HCT116 (cell line): ENCODE measurements at regions not wholly inside any gene's neighbourhood (a gene's known extent, or its start where the extent isn't known, plus 50 kb on each side); places are given as distances from the start of the nearest gene placed in this dataset.

Experiments
- EGR1 ChIP-seq: IDR thresholded peaks from 2 replicates; pipeline ENCODE4 v1.6.1; 2012; ENCODE audit warnings: low read depth
- EZH2 ChIP-seq: fragments of 200-600 bp; sonication (generic); IDR thresholded peaks from 2 replicates; pipeline ENCODE4 v1.6.1; 2017; ENCODE audit warnings: antibody characterized with exemption, mixed run types
- EZH2phosphoT487 ChIP-seq: fragments of 200-600 bp; IDR thresholded peaks from 2 replicates; pipeline ENCODE4 v1.6.1; 2018; ENCODE audit warnings: antibody characterized with exemption, borderline replicate concordance
- MAX ChIP-seq: IDR thresholded peaks from 2 replicates; pipeline ENCODE4 v1.6.1; 2012
- POLR2AphosphoS5 ChIP-seq: IDR thresholded peaks from 2 replicates; pipeline ENCODE4 v1.6.1; 2011; ENCODE audit warnings: mild to moderate bottlenecking, low read depth, low read length, moderate library complexity
- TCF7L2 ChIP-seq: IDR thresholded peaks from 2 replicates; pipeline ENCODE4 v1.7.0; 2011; ENCODE audit warnings: borderline replicate concordance, inconsistent platforms; ENCODE audit not compliant: insufficient read depth, insufficient read length; ENCODE audit errors: extremely low read depth
- ZBTB33 ChIP-seq: IDR thresholded peaks from 2 replicates; pipeline ENCODE4 v1.6.1; 2011; ENCODE audit warnings: mild to moderate bottlenecking, low read length, moderate library complexity; ENCODE audit not compliant: insufficient replicate concordance; ENCODE audit errors: extremely low read depth
- ZNF274 ChIP-seq: fragments of 200-500 bp; sonication (Bioruptor generic); IDR thresholded peaks from 2 replicates; pipeline ENCODE4 v1.6.1; 2014; ENCODE audit warnings: mild to moderate bottlenecking, low read depth, low read length, inconsistent platforms
- TF ChIP-seq, protein P1 (sequence below), 3 experiments: fragments of 200-600 bp in 1 of 3; sonication (generic) in 1 of 3; IDR thresholded peaks in 2 of 3; conservative IDR thresholded peaks in 1 of 3; 2 replicates each; pipeline ENCODE4 v1.5.1; 2012 to 2017; ENCODE audit warnings: low read depth in 2 of 3, low read length in 2 of 3, antibody characterized with exemption in 1 of 3, borderline replicate concordance in 1 of 3, control low read depth in 1 of 3, mild to moderate bottlenecking in 1 of 3, mixed read lengths in 1 of 3, mixed run types in 1 of 3, moderate library complexity in 1 of 3; ENCODE audit not compliant: insufficient read depth in 1 of 3

DNA sequence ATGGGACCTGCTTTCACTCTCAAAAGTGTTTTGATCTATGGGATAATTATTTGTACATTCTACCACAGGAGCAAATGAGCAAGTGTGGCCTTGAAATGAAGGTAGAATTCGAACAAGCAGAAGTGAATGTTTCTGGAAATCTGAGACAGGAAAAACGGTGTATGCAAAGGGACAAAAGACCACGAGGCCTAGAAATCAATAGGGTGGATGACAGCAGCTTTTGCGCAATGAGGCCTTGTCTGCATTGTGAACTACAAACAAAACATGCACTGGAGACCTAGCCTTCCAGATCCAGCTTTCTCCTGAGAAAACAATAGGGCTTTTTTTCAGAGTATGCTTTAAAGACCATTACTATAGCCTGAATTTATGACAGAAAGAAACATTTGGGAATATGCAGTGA, 1137.0 kb downstream of the ROBO2 start:
- TF ChIP-seq EZH2phosphoT487 (no peak), EZH2 (no peak), ZNF274 (no peak), MAX (no peak), EGR1 (no peak), ZBTB33 (no peak), TCF7L2 (no peak), POLR2AphosphoS5 (no peak)
- TF ChIP-seq, protein P1, sequence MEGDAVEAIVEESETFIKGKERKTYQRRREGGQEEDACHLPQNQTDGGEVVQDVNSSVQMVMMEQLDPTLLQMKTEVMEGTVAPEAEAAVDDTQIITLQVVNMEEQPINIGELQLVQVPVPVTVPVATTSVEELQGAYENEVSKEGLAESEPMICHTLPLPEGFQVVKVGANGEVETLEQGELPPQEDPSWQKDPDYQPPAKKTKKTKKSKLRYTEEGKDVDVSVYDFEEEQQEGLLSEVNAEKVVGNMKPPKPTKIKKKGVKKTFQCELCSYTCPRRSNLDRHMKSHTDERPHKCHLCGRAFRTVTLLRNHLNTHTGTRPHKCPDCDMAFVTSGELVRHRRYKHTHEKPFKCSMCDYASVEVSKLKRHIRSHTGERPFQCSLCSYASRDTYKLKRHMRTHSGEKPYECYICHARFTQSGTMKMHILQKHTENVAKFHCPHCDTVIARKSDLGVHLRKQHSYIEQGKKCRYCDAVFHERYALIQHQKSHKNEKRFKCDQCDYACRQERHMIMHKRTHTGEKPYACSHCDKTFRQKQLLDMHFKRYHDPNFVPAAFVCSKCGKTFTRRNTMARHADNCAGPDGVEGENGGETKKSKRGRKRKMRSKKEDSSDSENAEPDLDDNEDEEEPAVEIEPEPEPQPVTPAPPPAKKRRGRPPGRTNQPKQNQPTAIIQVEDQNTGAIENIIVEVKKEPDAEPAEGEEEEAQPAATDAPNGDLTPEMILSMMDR (IDR thresholded peaks at IDR 0.05 in 2 of 3, conservative IDR thresholded peaks at IDR 0.05 in 1 of 3; ENCODE audit: borderline replicate concordance in 1 of 3, insufficient read depth in 1 of 3, low read depth in 2 of 3, low read length in 2 of 3) = no peak
